ENCODE measurements at regions not wholly inside any gene's neighbourhood (a gene's known extent, or its start where the extent isn't known, plus 50 kb on each side); places are given as distances from the start of the nearest gene placed in this dataset.

DNA sequence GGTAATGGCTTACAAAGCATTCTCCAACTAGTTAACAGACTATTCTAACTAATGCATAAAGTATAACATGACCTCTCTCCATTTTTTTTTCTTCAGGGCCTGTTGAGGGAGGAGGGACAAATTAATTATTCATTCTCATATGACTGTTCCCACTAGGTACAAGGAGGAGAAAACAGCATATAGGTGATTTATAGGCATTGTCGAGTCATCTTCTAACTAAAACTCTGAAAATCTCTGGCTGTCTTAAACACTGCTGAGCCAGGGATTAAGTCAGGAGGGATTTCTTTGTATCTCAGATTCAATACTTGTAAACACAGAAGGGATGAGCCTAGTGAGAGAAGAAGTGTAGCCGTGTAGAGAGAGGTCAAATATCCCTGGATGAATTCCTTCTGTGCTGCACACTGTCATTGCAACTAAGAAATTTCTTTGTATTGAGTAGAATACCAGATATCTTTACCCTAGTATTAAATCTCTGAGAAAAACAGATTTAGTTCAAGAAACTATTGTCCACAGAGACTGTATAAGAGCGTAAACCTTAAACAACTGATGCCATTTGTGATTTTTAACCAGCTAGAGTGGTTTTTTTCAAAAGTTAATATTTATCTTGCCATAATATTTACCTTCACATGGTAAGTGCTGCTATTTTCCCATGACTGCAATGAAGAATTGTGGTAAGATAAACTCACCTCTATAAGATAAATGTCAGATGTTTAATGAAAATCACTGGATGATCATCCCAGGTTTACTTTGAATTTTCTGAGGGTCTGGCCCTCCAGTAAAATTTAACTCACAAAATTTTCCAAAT is 465.3 kb downstream of the RWDD3 start:
- Histone ChIP-seq H3K4me1 (peaks cover 0 to 9% (median 6%) of the 10 kb centered on the region in 4 donors), H3K4me3 (no peak overlapping the region), H3K36me3 (no peaks in the 10 kb centered on the region), H3K27ac (replicated peaks in 1 of 4) (no peak overlapping the region), H3K9me3 (peaks cover 0 to 33% (median 14%) of the 10 kb centered on the region in 4 donors), H3K27me3 (no peaks in the 10 kb centered on the region)
- DNase-seq (ENCODE audit: extremely low spot score) = no peak
- intact Hi-C loops (cut with DNase I) = no loop called here
- TF ChIP-seq POLR2A (IDR thresholded peaks at IDR 0.05; ENCODE audit: low read depth) (no peak), POLR2AphosphoS5 (IDR thresholded peaks at IDR 0.05) (no peak), EP300 (IDR thresholded peaks at IDR 0.05) (no peak)
- TF ChIP-seq, protein P1, sequence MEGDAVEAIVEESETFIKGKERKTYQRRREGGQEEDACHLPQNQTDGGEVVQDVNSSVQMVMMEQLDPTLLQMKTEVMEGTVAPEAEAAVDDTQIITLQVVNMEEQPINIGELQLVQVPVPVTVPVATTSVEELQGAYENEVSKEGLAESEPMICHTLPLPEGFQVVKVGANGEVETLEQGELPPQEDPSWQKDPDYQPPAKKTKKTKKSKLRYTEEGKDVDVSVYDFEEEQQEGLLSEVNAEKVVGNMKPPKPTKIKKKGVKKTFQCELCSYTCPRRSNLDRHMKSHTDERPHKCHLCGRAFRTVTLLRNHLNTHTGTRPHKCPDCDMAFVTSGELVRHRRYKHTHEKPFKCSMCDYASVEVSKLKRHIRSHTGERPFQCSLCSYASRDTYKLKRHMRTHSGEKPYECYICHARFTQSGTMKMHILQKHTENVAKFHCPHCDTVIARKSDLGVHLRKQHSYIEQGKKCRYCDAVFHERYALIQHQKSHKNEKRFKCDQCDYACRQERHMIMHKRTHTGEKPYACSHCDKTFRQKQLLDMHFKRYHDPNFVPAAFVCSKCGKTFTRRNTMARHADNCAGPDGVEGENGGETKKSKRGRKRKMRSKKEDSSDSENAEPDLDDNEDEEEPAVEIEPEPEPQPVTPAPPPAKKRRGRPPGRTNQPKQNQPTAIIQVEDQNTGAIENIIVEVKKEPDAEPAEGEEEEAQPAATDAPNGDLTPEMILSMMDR (IDR thresholded peaks at IDR 0.05) = no peak
- WGBS = 45% methylated on average over 3 of the region's 3 CpGs

DNA sequence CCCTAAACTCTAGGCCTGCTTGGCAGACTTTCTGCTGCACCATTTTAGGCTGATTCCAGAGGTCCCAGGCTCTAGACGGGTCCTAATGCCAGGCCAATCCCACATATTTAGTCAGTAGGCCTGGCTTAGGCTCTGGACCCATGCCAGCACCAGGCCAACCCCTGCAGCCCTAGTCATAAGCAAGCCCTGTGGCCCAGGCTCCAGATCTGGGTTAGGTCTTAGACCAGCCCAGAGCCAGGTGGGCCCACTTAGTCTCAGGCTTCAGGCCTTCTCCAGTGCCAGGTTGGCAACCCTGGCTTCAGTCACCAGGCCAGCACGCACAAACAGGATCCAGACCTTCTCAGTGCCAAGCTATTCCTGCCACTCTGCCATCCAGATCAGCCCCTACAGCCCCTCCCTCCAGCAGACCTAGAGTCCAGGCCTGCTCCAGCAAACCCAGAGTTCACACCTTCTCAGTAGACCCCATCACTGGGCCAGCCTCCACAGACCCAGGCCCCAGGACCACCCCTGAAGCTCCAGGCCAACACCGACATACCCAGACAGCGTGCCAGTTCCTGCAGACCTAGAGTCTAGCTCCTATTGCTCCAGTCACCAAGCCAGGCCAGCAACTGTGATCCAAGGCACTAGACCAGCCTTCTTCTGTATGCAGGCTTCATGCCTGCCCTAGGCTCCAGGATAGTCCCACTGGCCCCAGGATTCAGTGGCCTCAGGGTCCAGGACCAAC is 467.6 kb downstream of the RWDD3 start:
- Histone ChIP-seq H3K4me1 (peaks cover 0 to 9% (median 6%) of the 10 kb centered on the region in 4 donors), H3K27me3 (no peaks in the 10 kb centered on the region), H3K36me3 (no peaks in the 10 kb centered on the region), H3K9me3 (peaks cover 0 to 48% (median 23%) of the 10 kb centered on the region in 4 donors), H3K27ac (replicated peaks in 1 of 4) (no peak overlapping the region), H3K4me3 (no peak overlapping the region)
- TF ChIP-seq EP300 (IDR thresholded peaks at IDR 0.05) (no peak), POLR2AphosphoS5 (IDR thresholded peaks at IDR 0.05) (no peak), POLR2A (IDR thresholded peaks at IDR 0.05; ENCODE audit: low read depth) (no peak)
- TF ChIP-seq, protein P1 (IDR thresholded peaks at IDR 0.05) = no peak
- DNase-seq (ENCODE audit: extremely low spot score) = no peak
- intact Hi-C loops (cut with DNase I) = no loop called here
- WGBS = 100% methylated on average over 3 of the region's 4 CpGs

DNA sequence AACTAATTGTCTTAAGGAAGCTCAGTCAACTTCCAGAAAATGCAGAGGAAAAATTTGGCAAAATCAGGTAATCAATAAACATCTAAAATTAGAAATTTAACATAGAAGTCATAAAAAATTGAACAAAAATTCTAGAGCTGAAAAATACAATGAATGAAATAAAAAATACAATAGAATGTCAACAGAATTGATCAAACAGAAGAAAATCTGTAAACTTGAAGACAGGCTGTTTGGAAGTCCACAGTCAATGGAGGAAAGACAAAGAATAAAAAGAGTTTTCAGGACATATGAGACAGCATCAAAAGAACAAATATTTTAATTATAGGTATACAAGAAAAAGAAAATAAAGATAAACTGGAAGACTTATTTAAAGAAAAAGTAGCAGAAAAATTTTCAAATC is 469.0 kb downstream of the RWDD3 start:
- Histone ChIP-seq H3K27ac (replicated peaks in 1 of 4) (no peak overlapping the region), H3K4me3 (no peak overlapping the region), H3K36me3 (no peaks in the 10 kb centered on the region), H3K4me1 (peaks cover 0 to 9% (median 6%) of the 10 kb centered on the region in 4 donors), H3K27me3 (no peaks in the 10 kb centered on the region), H3K9me3 (peaks cover 0 to 48% (median 23%) of the 10 kb centered on the region in 4 donors)
- TF ChIP-seq POLR2AphosphoS5 (IDR thresholded peaks at IDR 0.05) (no peak), EP300 (IDR thresholded peaks at IDR 0.05) (no peak), POLR2A (IDR thresholded peaks at IDR 0.05; ENCODE audit: low read depth) (no peak)
- TF ChIP-seq, protein P1 (IDR thresholded peaks at IDR 0.05) = no peak
- no peak for DNase-seq (ENCODE audit: extremely low spot score)
- intact Hi-C loops (cut with DNase I) = no loop called here

DNA sequence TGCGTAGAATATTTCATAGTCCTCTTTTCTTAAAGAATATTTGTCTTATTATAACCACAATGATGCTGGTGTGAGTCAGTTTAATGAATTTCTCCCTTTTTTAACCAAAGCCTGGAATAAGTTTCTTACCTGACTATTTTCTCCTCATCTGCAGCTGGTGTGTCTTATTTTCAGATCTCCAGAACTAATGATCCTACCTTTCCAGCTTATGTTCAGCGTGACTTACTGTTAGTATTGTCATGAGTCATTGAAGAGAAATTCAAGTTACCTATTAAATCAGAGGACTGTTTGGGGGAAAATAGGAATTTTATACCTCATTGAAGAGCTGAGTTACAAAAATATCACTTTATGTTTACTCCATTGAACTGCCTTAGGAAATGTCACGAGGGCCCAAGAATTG is 482.1 kb downstream of the RWDD3 start:
- TF ChIP-seq POLR2AphosphoS5 (IDR thresholded peaks at IDR 0.05) = no peak
- TF ChIP-seq, protein P1 (IDR thresholded peaks at IDR 0.05) = no peak
- TF ChIP-seq EP300 (IDR thresholded peaks at IDR 0.05) = no peak
- TF ChIP-seq POLR2A (IDR thresholded peaks at IDR 0.05; ENCODE audit: low read depth) = no peak
- Histone ChIP-seq H3K9me3 (no peaks in the 10 kb centered on the region), H3K4me3 (no peak overlapping the region), H3K27me3 (no peaks in the 10 kb centered on the region), H3K4me1 (no peaks in the 10 kb centered on the region), H3K27ac (replicated peaks in 1 of 4) (no peak overlapping the region), H3K36me3 (no peaks in the 10 kb centered on the region)
- WGBS = 90% methylated on average over 3 of the region's 3 CpGs
- no peak for DNase-seq (ENCODE audit: extremely low spot score)
- intact Hi-C loops (cut with DNase I) = no loop called here
